GM21447 (cell line): ENCODE measurements at regions not wholly inside any gene's neighbourhood (a gene's known extent, or its start where the extent isn't known, plus 50 kb on each side); places are given as distances from the start of the nearest gene placed in this dataset.

Source experiments
- ATAC-seq: cut with Tn5 transposase; IDR thresholded peaks from one replicate; pipeline ENCODE4 v1.9.1; 2021; ENCODE audit not compliant: unreplicated experiment

DNA sequence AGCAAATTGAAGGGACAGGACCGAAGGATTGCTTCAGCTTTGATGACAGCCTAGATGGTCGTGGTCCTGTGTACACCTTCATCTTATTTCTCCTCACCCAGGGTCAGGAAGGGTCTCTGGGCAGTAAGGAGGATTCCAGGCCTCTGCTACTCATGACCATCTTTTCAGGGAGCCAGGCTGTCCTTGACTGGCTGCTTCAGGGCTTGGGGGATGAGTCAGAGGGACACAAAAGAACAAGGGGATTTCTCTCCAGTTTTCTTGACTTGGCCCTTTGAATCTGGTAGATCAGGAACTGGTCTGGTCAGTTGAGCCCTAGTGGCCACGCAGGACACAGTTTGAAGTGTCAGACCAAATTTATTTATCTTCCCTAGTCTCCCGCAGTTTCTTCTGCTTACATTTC lies 402.1 kb upstream of the CHD6 start:
- ATAC-seq = no peak

DNA sequence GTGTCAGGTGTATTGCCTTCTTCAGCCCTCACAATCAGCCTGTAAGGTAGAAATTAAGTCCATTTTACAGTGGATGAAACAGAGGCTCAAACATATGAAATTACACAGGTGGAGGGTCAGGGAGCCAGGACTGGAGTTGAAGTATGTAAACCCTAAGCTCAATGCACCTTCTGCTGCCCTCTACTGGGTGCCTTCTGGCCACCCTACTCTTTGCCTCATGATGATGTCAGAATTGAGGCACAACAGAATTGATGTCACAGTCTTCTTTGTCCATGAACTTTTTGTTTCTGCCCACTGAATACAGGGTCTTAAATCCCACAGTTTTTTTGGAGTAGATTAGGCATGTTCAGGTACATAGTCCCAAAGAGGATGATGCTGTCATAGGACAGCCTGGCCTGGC lies 400.8 kb upstream of the CHD6 start:
- ATAC-seq = no peak

GRCh38 chr20:42010090-42010489 lies 391.9 kb upstream of the CHD6 start:
- ATAC-seq = no peak

- ATAC-seq = no peak
Observed at GRCh38 chr20:42007251-42007650, 389.1 kb upstream of the CHD6 start.

DNA sequence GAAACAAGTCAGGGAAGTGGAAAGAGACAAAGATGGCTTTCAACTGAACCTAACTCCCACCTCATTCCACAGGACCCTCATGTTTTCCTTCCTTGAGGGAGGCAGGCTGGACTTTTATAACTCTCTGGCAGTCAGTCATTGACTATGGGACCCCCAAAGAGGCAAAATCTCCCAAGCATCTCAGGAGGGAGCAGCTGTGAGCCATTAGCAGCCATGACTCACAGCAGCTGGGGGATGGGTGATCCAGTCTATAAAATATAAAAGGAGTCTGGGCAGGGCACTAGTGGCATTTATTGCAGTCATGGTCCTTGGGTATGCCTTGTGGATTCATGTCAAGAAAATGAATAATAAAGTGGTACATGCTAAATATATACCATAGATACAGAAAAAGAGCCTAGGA lies 387.0 kb upstream of the CHD6 start:
- no peak for ATAC-seq

- ATAC-seq = no peak
Observed at GRCh38 chr20:42003380-42003779, 385.2 kb upstream of the CHD6 start.

GRCh38 chr20:41998539-41999341 lies 380.6 kb upstream of the CHD6 start:
- ATAC-seq = no peak

DNA sequence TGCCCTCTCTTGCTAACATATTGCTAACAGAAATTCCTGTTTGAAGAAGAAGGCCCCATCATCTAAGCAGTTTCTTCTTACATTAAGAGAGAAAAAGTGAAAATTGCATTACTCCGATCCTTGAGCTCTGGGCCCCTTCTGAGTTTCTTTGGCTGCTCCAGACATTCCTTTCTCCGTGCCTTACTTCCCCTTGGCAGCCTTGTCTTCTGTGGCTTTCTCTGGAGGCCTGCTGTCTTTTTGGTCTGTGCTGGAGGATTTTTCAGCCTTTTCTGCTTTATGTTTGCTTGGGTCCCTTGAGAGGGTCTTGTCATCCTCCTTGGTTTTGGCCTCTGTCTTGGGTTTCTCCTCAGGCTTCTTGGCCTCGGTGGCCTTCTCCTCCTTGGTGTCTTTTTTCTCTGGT lies 378.8 kb upstream of the CHD6 start:
- ATAC-seq = no peak

DNA sequence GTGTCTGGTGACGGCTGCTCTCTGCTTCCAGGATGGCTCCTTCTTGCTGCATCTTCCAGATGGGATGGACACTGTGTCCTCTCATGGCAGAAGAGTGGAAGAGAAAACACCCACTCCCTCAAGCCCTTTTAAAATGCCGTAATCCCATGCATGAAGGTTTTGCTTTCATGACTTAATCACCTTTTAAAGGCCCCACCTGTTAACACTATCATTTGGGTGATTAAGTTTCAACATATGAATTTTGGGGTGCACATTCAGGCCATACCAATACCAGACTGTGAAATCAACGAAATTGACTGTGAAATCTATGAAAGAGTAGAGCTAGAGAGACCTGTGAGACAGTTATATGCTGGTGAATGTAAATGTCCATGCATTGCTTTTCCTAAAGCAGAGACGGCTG lies 374.3 kb upstream of the CHD6 start:
- no peak for ATAC-seq

DNA sequence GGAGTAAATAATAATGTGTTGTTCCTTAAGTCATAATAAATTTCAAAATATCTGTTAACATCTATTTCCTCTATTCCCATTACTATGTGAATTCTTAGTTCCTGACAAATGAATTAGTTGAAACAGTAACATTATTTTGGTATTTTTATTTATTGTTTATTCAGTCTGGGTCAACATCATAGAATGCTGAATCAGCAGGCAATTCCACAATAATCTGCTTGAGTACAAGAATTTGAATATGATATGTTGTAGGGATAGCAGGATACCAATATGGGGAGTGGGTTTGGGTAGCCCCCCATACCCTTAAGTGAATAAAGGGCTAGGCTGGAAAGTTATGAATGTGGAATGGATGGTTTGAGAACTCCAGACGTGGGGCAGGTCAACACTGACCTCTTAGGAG lies 373.2 kb upstream of the CHD6 start:
- no peak for ATAC-seq

- ATAC-seq = no peak
Observed at GRCh38 chr20:41989935-41990635, 371.9 kb upstream of the CHD6 start.

GRCh38 chr20:41989039-41989679 lies 371.0 kb upstream of the CHD6 start:
- ATAC-seq = no peak

GRCh38 chr20:41984031-41984430 lies 365.9 kb upstream of the CHD6 start:
- ATAC-seq = no peak

GRCh38 chr20:41983159-41983558 lies 365.0 kb upstream of the CHD6 start:
- ATAC-seq = no peak

GRCh38 chr20:41981746-41982145 lies 363.6 kb upstream of the CHD6 start:
- ATAC-seq = no peak

GRCh38 chr20:41978875-41979274 lies 360.7 kb upstream of the CHD6 start:
- ATAC-seq = no peak

GRCh38 chr20:41978246-41978790 lies 360.1 kb upstream of the CHD6 start:
- ATAC-seq = no peak

GRCh38 chr20:41969656-41970055 lies 351.5 kb upstream of the CHD6 start:
- ATAC-seq = no peak

- no peak for ATAC-seq
Observed at GRCh38 chr20:41960166-41960565, 342.0 kb upstream of the CHD6 start.

DNA sequence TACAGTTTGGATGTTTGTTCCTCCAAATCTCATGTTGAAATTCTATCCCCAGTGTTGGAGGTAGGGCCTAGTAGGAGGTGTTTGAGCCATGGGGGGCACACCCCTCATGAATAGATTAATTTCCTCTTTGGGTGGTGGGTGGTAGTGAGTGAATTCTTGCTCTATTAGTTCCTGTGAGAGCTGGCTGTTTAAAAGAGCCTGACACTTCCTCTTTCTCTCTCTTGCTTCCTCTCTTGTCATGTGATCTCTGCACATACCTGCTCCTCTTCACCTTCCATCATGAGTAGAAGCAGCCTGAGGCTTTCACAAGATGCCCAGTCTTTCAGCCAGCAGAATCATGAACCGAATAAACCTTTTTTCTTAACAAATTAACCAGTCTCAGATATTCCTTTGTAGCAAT lies 340.2 kb upstream of the CHD6 start:
- ATAC-seq = no peak

DNA sequence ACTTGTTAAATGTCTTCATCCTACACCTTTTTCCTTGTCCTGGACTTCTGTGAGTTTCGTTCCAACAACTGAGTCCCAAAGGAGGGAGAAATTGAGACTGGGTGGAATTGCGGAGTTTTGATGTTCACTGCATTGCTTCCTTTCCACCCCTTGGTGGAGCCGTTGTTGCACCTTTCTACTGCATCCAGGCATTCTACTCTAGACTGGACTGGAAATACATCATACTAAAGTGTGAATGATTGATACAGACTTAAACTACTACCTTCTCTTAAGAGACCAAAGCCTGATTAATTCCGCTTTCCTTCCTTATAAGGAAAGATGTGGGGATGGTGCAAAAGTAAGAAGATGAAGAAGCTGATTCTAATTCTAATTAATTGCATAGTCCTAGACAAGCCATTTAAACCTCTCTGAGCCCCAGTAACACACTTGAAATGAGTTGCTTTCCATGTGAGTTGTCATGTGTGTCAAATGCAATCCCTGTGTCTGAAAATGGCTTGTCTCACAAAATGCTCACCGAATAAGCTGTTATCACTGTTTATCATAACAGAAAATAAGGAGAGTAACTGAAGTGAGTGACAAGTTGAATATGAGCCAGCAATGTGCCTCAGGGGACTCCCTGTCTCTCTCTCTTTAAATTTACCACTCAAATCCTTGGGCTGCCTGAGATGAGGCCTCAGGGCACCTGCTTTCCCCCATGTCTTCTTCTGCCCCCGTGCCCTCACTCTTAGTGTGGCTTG lies 338.3 kb upstream of the CHD6 start:
- no peak for ATAC-seq
